ENCODE measurements at regions not wholly inside any gene's neighbourhood (a gene's known extent, or its start where the extent isn't known, plus 50 kb on each side); places are given as distances from the start of the nearest gene placed in this dataset.
"Not testable (repeated sequence)": the region's sequence is repeated elsewhere in the genome, so short reads cannot be mapped to it uniquely, and the experiment has no call there.

GRCh38 chr6:77324866-77325265 lies 138.4 kb downstream of the HTR1B start:
- no peak for DNase-seq

- no peak for DNase-seq
Measured at GRCh38 chr6:77322604-77323003, 140.7 kb downstream of the HTR1B start.

DNA sequence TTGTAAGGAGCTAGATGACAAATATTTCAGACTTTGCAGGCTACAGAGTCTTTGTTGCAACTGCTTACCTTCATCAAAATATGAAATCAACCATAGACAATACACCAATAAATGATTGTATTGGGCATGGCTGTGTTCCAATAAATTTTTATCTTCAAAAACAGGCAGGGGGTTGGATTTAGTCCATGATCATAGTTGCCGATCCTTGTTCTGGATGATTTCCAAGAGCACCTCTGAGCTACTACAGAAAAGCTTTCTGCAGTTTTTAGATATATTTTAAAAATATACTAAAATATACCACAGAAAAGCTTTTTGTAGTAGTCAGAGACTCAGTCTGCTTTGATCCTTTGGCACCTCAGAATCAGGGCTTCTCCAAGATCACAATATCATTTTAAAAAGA lies 145.0 kb downstream of the HTR1B start:
- no peak for DNase-seq

DNA sequence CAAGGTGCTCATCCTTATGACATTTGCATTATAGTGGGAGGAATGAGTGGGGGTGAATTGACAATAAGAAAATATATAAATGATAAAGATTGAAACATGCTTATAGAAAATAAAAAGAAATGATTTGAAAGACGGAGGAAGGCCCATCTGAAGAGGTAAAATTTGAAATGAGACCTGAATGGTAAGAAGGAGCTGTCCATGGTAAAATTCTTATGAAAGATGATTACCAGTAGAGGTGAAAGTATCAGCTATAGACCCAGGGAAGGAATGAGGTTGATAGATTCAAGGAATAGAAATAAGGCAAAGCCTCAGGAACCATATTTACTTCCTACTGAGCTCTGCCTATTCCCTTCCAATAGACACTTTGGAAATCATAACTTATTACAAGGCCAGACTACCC lies 149.7 kb downstream of the HTR1B start:
- DNase-seq, result no peak

- no peak for DNase-seq
Measured at GRCh38 chr6:77299931-77300330, 163.4 kb downstream of the HTR1B start.

GRCh38 chr6:77298283-77298682 lies 165.0 kb downstream of the HTR1B start:
- peak; percentile 2 for DNase-seq

GRCh38 chr6:77292564-77293546 lies 170.4 kb downstream of the HTR1B start:
- DNase-seq, result peak; percentile 90

- no peak for DNase-seq
Measured at GRCh38 chr6:77290798-77291197, 172.5 kb downstream of the HTR1B start.

GRCh38 chr6:77286541-77286940 lies 176.8 kb downstream of the HTR1B start:
- DNase-seq, result no peak

DNA sequence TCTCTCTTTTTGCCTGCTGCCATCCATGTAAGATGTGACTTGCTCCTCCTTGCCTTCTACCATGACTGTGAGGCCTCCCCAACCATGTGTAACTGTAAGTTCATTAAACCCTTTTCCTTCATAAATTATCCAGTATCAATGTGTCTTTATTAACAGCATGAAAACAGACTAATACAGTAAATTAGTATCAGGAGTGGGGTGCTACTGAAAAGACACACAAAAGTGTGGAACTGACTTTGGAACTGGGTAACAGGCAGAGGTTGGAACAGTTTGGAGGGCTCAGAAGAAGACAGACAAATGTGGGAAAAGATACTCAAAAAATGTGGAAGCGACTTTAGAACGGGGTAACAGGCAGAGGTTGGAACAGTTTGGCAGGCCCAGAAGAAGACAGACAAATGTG lies 189.4 kb downstream of the HTR1B start:
- DNase-seq, result no peak

- DNase-seq, result no peak
Measured at GRCh38 chr6:77264970-77265369, 198.3 kb downstream of the HTR1B start.

- DNase-seq, result no peak
Measured at GRCh38 chr6:77263003-77263402, 200.3 kb downstream of the HTR1B start.

DNA sequence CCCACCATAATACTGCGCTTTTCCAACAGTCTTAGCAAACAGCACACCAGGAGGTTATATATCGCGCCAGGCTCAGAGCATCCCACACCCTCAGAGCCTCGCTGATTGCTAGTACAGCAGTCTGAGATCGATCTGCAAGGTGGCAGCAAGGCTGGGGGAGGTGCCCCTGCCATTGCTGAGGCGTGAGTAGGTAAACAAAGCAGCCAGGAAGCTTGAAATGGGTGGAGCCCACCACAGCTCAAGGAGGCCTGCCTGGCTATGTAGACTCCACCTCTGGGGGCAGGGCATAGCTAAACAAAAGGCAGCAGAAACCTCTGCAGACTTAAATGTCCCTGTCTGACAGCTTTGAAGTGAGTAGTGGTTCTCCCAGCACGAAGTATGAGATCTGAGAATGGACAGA lies 211.5 kb downstream of the HTR1B start:
- not testable (repeated sequence) for DNase-seq

DNA sequence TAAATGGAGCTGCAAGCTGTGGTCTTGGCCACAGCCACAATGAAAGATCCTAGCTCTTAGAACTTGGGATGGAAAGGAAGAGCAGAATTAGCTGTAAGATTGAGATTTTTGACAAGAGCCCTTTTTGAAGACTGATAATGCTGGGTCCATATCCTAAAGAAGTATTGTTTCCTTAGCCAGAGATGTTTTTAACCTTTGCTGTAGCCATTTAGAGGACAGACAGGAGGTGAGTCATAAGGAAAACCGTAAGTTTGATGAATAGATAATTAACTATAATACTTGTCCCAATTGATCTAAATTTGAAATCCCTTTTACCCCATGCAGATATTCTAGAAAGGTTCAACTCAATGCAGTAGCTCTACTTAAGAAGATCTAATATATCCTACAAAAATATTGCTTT lies 213.7 kb downstream of the HTR1B start:
- DNase-seq, result no peak

GRCh38 chr6:77245026-77245425 lies 218.3 kb downstream of the HTR1B start:
- DNase-seq, result no peak

GRCh38 chr6:77231438-77232305 lies 231.6 kb downstream of the HTR1B start:
- DNase-seq, result peak; percentile 29

- DNase-seq, result no peak
Measured at GRCh38 chr6:77228279-77228678, 235.0 kb downstream of the HTR1B start.

- DNase-seq, result no peak
Measured at GRCh38 chr6:77217896-77218295, 245.4 kb downstream of the HTR1B start.

DNA sequence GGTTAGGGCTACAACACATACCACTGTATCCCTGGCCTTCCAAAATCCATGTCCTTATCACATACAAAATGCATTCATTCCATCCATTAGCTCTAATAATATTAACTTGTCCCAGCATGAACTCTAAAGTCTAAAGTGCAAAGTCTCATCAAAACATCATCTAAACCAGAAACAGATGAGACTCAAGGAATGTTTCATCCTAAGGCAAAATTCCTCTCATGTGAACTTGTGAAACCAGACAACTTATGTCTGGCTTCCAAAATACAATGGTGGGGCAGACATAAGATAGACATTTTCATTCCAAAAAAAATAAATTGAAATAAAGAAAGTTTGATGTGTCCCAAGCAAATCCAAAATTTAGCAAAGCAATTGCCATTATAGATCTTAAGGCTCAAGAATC lies 257.4 kb downstream of the HTR1B start:
- peak; percentile 58 for DNase-seq

DNA sequence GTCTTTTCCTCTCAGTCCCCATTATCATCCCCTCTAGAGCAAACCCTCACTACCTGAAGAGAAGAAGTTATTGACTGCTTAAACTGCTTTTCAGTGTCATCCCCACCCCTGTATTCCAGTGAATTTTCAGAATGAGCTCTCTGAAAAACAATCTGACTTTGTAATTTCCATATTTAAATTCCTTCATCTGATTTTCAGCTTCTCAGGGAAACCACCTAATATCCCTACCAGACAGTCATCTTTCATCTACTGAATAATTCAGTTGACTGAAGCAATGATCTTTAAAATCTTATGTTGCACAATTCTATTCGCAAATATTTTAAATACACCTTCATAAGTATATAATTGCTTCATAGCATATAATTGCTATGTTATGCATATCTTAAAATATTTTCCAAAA lies 258.7 kb downstream of the HTR1B start:
- no peak for DNase-seq

DNA sequence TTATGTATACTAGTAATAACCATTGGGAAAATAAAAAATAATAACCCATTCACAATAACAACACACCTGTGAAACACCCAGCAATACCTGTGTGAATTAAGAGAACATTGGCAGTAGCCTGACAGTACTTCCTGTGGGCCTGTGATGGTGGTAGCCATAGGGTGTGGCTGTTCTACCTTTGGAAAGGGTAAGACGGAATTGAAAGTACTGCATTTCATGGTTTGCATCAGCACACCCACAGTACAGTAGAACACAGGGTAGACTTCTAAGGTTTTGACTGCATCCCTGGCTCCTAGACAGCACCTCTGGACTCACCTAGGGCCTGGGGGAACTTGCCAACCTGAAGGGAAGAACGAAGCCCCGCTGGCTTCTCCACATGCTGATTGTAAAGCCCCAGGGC lies 279.8 kb downstream of the HTR1B start:
- DNase-seq, result no peak

DNA sequence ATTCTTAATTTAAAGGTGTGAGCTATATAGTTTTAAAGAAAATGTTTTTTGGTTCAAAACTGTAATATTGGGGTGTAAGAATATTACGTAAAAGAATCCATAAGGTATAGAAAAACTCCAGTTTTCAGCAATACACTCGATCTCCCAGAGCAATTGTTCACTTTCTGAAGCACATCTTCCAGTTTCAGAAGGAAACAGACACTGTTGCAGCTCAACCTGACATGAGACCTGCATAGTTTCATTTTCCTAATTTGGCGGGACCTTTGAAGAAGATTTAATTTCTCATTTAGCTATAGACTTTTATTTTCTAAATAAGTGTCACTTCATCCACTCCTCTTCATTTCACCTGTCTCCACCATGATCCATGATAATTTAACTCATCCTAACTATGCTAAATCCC lies 281.5 kb downstream of the HTR1B start:
- no peak for DNase-seq

DNA sequence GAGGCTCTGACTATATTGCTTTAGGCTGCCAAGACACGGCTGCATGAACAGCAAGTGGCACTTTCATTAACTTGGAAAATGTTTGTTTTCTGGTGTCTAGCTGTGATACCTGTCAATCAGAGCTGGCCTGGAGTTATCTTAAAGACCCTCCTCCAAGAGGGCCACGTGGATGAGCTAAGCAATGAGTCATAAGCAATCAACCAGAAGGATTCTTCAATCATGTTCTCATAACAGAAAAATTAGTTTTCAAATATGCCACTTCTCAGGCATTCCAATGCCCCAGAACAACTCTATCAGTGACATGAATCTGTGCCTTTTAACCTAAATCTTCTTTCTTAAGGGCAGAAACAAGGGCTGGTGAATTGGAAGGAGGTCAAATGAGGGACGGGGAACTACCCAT lies 283.0 kb downstream of the HTR1B start:
- peak; percentile 33 for DNase-seq

- DNase-seq, result peak; percentile 53
Measured at GRCh38 chr6:77178821-77179220, 284.5 kb downstream of the HTR1B start.
